22Rv1 (cell line): ENCODE measurements at regions not wholly inside any gene's neighbourhood (a gene's known extent, or its start where the extent isn't known, plus 50 kb on each side); places are given as distances from the start of the nearest gene placed in this dataset.
"Not testable (repeated sequence)": the region's sequence is repeated elsewhere in the genome, so short reads cannot be mapped to it uniquely, and the experiment has no call there.

Source experiments
- H3K27ac ChIP-seq: fragments of 450-650 bp; 2 replicates; pipeline ENCODE4 v1.5.1; 2017
- CTCF ChIP-seq: fragments of 450-650 bp; IDR thresholded peaks from 2 replicates; pipeline ENCODE4 v1.5.1; 2017; ENCODE audit warnings: mild to moderate bottlenecking
- ZFX ChIP-seq: fragments of 450-650 bp; IDR thresholded peaks from 2 replicates; pipeline ENCODE4 v1.6.1; 2017; ENCODE audit warnings: antibody characterized with exemption, borderline replicate concordance

- TF ChIP-seq CTCF, result no peak
- H3K27ac ChIP-seq, result no peak overlapping the region
These were observed 98.5 kb upstream of the MBIP start for GRCh38 chr14:36418937-36419336.

- not testable (repeated sequence) for H3K27ac ChIP-seq
These were observed 91.5 kb upstream of the MBIP start for GRCh38 chr14:36411951-36412350.

- no peak overlapping the region for H3K27ac ChIP-seq
- TF ChIP-seq CTCF (peak; percentile 6; the same call in 1 of the 2 replicates), ZFX (no peak)
These were observed 88.0 kb upstream of the MBIP start for GRCh38 chr14:36408388-36408787.

GRCh38 chr14:36405589-36406274, 85.3 kb upstream of the MBIP start:
- no peak overlapping the region for H3K27ac ChIP-seq
- TF ChIP-seq ZFX (no peak), CTCF (no peak)

- H3K27ac ChIP-seq, result no peak overlapping the region
- TF ChIP-seq CTCF (no peak), ZFX (no peak)
These were observed 82.4 kb upstream of the MBIP start for GRCh38 chr14:36402867-36403266.

GRCh38 chr14:36398463-36399291, 78.2 kb upstream of the MBIP start:
- no peak for TF ChIP-seq ZFX
- no peak for TF ChIP-seq CTCF
- H3K27ac ChIP-seq, result no peak overlapping the region

- TF ChIP-seq CTCF (no peak), ZFX (no peak)
- H3K27ac ChIP-seq, result no peak overlapping the region
These were observed 76.9 kb upstream of the MBIP start for GRCh38 chr14:36397357-36397756.
